HG02884 (cell line): ENCODE measurements at regions not wholly inside any gene's neighbourhood (a gene's known extent, or its start where the extent isn't known, plus 50 kb on each side); places are given as distances from the start of the nearest gene placed in this dataset.
"Not testable (repeated sequence)": the region's sequence is repeated elsewhere in the genome, so short reads cannot be mapped to it uniquely, and the experiment has no call there.

ENCODE experiments used
- ATAC-seq: cut with Tn5 transposase; IDR thresholded peaks from one replicate; pipeline ENCODE4 v1.9.1; 2021; ENCODE audit warnings: mild to moderate bottlenecking, moderate library complexity; ENCODE audit not compliant: unreplicated experiment

GRCh38 chr5:12911156-12911555, 1006.9 kb upstream of the CTNND2 start:
- ATAC-seq, result no peak

- no peak for ATAC-seq
These were observed 1006.4 kb upstream of the CTNND2 start for GRCh38 chr5:12910641-12911040.

GRCh38 chr5:12902611-12903010, 998.4 kb upstream of the CTNND2 start:
- ATAC-seq, result no peak

- no peak for ATAC-seq
These were observed 997.5 kb upstream of the CTNND2 start for GRCh38 chr5:12901696-12902095.

GRCh38 chr5:12896086-12896485, 991.8 kb upstream of the CTNND2 start:
- ATAC-seq, result no peak

GRCh38 chr5:12885018-12885417, 980.8 kb upstream of the CTNND2 start:
- no peak for ATAC-seq

- no peak for ATAC-seq
These were observed 979.1 kb upstream of the CTNND2 start for GRCh38 chr5:12883395-12883794.

- no peak for ATAC-seq
These were observed 972.5 kb upstream of the CTNND2 start for GRCh38 chr5:12876541-12877298.

- ATAC-seq, result no peak
These were observed 966.8 kb upstream of the CTNND2 start for GRCh38 chr5:12870872-12871539.

GRCh38 chr5:12865529-12865928, 961.3 kb upstream of the CTNND2 start:
- ATAC-seq, result no peak

GRCh38 chr5:12861886-12862654, 957.8 kb upstream of the CTNND2 start:
- ATAC-seq, result no peak

GRCh38 chr5:12856105-12856504, 951.9 kb upstream of the CTNND2 start:
- ATAC-seq, result not testable (repeated sequence)

GRCh38 chr5:12854386-12854785, 950.1 kb upstream of the CTNND2 start:
- no peak for ATAC-seq

- ATAC-seq, result no peak
These were observed 947.5 kb upstream of the CTNND2 start for GRCh38 chr5:12851761-12852160.

- ATAC-seq, result no peak
These were observed 944.5 kb upstream of the CTNND2 start for GRCh38 chr5:12848709-12849108.

GRCh38 chr5:12845549-12846159, 941.4 kb upstream of the CTNND2 start:
- no peak for ATAC-seq

GRCh38 chr5:12840972-12841371, 936.7 kb upstream of the CTNND2 start:
- ATAC-seq, result no peak

GRCh38 chr5:12837592-12837991, 933.3 kb upstream of the CTNND2 start:
- ATAC-seq, result no peak

- no peak for ATAC-seq
These were observed 920.9 kb upstream of the CTNND2 start for GRCh38 chr5:12825163-12825562.

- ATAC-seq, result no peak
These were observed 901.0 kb upstream of the CTNND2 start for GRCh38 chr5:12805165-12805698.

- no peak for ATAC-seq
These were observed 894.9 kb upstream of the CTNND2 start for GRCh38 chr5:12799165-12799564.
